EH (cell line): ENCODE measurements at regions not wholly inside any gene's neighbourhood (a gene's known extent, or its start where the extent isn't known, plus 50 kb on each side); places are given as distances from the start of the nearest gene placed in this dataset.
A peak's percentile ranks its signal among the peaks of the same experiment; 100 is the strongest.

Experiments used
- DNase-seq: peaks from one replicate; pipeline ENCODE4 v3.0.0-alpha.2; 2015; ENCODE audit warnings: low read depth

GRCh38 chr21:35428489-35428888, 379.4 kb upstream of the RUNX1 start:
- DNase-seq = peak; percentile 42

GRCh38 chr21:35428001-35428320, 378.9 kb upstream of the RUNX1 start:
- DNase-seq = peak; percentile 52

- no peak for DNase-seq
Observed at GRCh38 chr21:35427320-35428000, 378.4 kb upstream of the RUNX1 start.

- no peak for DNase-seq
Observed at GRCh38 chr21:35426897-35427296, 377.8 kb upstream of the RUNX1 start.

- DNase-seq = no peak
Observed at GRCh38 chr21:35426469-35426868, 377.4 kb upstream of the RUNX1 start.

- no peak for DNase-seq
Observed at GRCh38 chr21:35424122-35424521, 375.0 kb upstream of the RUNX1 start.

GRCh38 chr21:35423709-35424108, 374.6 kb upstream of the RUNX1 start:
- DNase-seq = peak; percentile 59

GRCh38 chr21:35422011-35422410, 372.9 kb upstream of the RUNX1 start:
- DNase-seq = no peak

- no peak for DNase-seq
Observed at GRCh38 chr21:35421221-35421620, 372.1 kb upstream of the RUNX1 start.

- DNase-seq = no peak
Observed at GRCh38 chr21:35420656-35421055, 371.6 kb upstream of the RUNX1 start.

- no peak for DNase-seq
Observed at GRCh38 chr21:35417762-35418161, 368.7 kb upstream of the RUNX1 start.

GRCh38 chr21:35416866-35417489, 367.9 kb upstream of the RUNX1 start:
- no peak for DNase-seq

GRCh38 chr21:35414507-35415139, 365.5 kb upstream of the RUNX1 start:
- DNase-seq = no peak

GRCh38 chr21:35414056-35414455, 365.0 kb upstream of the RUNX1 start:
- no peak for DNase-seq

GRCh38 chr21:35412231-35412630, 363.1 kb upstream of the RUNX1 start:
- no peak for DNase-seq

GRCh38 chr21:35411434-35411833, 362.3 kb upstream of the RUNX1 start:
- no peak for DNase-seq

GRCh38 chr21:35410656-35411055, 361.6 kb upstream of the RUNX1 start:
- DNase-seq = no peak

GRCh38 chr21:35410123-35410522, 361.0 kb upstream of the RUNX1 start:
- DNase-seq = no peak

GRCh38 chr21:35408401-35408800, 359.3 kb upstream of the RUNX1 start:
- peak; percentile 74 for DNase-seq

- no peak for DNase-seq
Observed at GRCh38 chr21:35406635-35407034, 357.5 kb upstream of the RUNX1 start.

- DNase-seq = no peak
Observed at GRCh38 chr21:35405981-35406380, 356.9 kb upstream of the RUNX1 start.

- DNase-seq = no peak
Observed at GRCh38 chr21:35404247-35404646, 355.1 kb upstream of the RUNX1 start.

GRCh38 chr21:35402061-35402460, 353.0 kb upstream of the RUNX1 start:
- DNase-seq = no peak

- peak; percentile 70 for DNase-seq
Observed at GRCh38 chr21:35401476-35401875, 352.4 kb upstream of the RUNX1 start.
